Liver (tissue), 3 donors: ENCODE measurements at regions not wholly inside any gene's neighbourhood (a gene's known extent, or its start where the extent isn't known, plus 50 kb on each side); places are given as distances from the start of the nearest gene placed in this dataset.

ENCODE experiments used
- CTCF ChIP-seq: fragments of 150-350 bp; IDR thresholded peaks from 2 replicates; pipeline ENCODE4 v1.5.1; 2017; ENCODE audit warnings: improper control_type of control experiment, low read depth, low read length; ENCODE audit not compliant: missing input control
- EGR1 ChIP-seq, 2 donors: IDR thresholded peaks; 2 replicates each; pipeline ENCODE4 v1.6.1; 2016 to 2018; ENCODE audit warnings: antibody characterized with exemption in 2 of 2, low read depth in 2 of 2
- FOXA1 ChIP-seq: IDR thresholded peaks from 2 replicates; pipeline ENCODE4 v1.6.1; 2016; ENCODE audit warnings: antibody characterized with exemption
- JUND ChIP-seq, 2 donors: IDR thresholded peaks; 2 replicates each; pipeline ENCODE4 v1.6.1; 2016; ENCODE audit warnings: antibody characterized with exemption in 2 of 2
- MAX ChIP-seq: IDR thresholded peaks from 2 replicates; pipeline ENCODE4 v1.6.1; 2016; ENCODE audit warnings: antibody characterized with exemption
- REST ChIP-seq: IDR thresholded peaks from 2 replicates; pipeline ENCODE4 v1.6.1; 2016; ENCODE audit warnings: antibody characterized with exemption, mild to moderate bottlenecking
- RXRA ChIP-seq, 2 donors: IDR thresholded peaks; 2 replicates each; pipeline ENCODE4 v1.6.1; 2017 to 2018; ENCODE audit warnings: antibody characterized with exemption in 2 of 2, mild to moderate bottlenecking in 1 of 2
- SP1 ChIP-seq: IDR thresholded peaks from 2 replicates; pipeline ENCODE4 v1.6.1; 2018; ENCODE audit warnings: antibody characterized with exemption, mild to moderate bottlenecking
- TAF1 ChIP-seq: conservative IDR thresholded peaks from 2 replicates; pipeline ENCODE4 v1.6.1; 2016; ENCODE audit warnings: antibody characterized with exemption, mild to moderate bottlenecking
- YY1 ChIP-seq: IDR thresholded peaks from 2 replicates; pipeline ENCODE4 v1.6.1; 2016; ENCODE audit warnings: antibody characterized with exemption, mild to moderate bottlenecking
- ZBTB33 ChIP-seq: IDR thresholded peaks from 2 replicates; pipeline ENCODE4 v1.6.1; 2016; ENCODE audit warnings: antibody characterized with exemption
- donor health status: healthy.
- donor health status: healthy.

- TF ChIP-seq CTCF (no peak), YY1 (no peak), MAX (no peak), RXRA (IDR thresholded peaks at IDR 0.05) (no peak), TAF1 (no peak), REST (no peak), JUND (IDR thresholded peaks at IDR 0.05) (no peak), EGR1 (IDR thresholded peaks at IDR 0.05; ENCODE audit: low read depth in 2 of 2) (no peak), FOXA1 (no peak), ZBTB33 (no peak), SP1 (no peak)
Measured at GRCh38 chr2:221715523-221716247, 143.6 kb upstream of the EPHA4 start.
